ENCODE measurements at regions not wholly inside any gene's neighbourhood (a gene's known extent, or its start where the extent isn't known, plus 50 kb on each side); places are given as distances from the start of the nearest gene placed in this dataset.
"Not testable (repeated sequence)": the region's sequence is repeated elsewhere in the genome, so short reads cannot be mapped to it uniquely, and the experiment has no call there.

GRCh38 chrX:46015653-46016052 lies 529.6 kb downstream of the ZNF674 start:
- no peak for DNase-seq (ENCODE audit: low read depth in 2 of 2, low spot score in 1 of 2)

- no peak for DNase-seq (ENCODE audit: low read depth in 2 of 2, low spot score in 1 of 2)
Measured at GRCh38 chrX:45992402-45993123, 552.7 kb downstream of the ZNF674 start.

DNA sequence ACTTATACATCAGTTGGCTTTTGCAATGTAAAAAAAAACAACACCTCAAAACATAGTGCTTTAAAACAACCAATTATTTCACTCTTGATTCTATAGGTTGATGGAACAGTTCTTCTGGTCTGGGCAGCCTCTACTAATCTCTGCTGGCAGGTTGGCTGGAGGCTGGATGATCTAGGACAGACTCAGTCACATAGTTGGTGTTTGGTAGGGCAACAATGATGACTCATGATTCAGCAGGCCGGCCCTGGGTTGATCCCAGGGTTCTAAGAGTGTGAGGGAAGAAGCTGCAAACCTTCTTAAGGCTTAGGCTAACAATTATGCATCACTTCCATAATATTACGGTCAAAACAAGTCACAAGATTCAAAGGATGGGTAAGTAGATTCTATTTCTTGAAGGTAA lies 558.2 kb downstream of the ZNF674 start:
- no peak for DNase-seq (ENCODE audit: low read depth in 2 of 2, low spot score in 1 of 2)

DNA sequence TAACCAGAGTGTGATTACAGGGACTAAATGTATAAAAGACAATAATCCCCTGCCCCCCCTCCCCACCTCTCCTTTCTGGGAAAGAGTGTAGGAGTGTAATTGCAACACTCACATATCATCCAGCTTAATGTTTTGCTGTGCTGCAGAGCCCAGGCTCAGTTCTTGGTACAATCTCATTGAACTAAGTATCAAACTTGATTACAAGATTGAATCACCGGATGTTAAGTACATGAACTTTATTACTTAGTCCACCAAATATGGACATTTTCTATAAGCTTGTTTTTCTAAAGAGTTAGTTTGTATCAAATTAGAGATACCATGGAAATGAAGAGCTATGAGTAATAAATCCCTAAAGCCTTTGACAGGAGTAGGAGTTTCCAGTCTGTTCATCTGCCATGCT lies 559.1 kb downstream of the ZNF674 start:
- no peak for DNase-seq (ENCODE audit: low read depth in 2 of 2, low spot score in 1 of 2)

DNA sequence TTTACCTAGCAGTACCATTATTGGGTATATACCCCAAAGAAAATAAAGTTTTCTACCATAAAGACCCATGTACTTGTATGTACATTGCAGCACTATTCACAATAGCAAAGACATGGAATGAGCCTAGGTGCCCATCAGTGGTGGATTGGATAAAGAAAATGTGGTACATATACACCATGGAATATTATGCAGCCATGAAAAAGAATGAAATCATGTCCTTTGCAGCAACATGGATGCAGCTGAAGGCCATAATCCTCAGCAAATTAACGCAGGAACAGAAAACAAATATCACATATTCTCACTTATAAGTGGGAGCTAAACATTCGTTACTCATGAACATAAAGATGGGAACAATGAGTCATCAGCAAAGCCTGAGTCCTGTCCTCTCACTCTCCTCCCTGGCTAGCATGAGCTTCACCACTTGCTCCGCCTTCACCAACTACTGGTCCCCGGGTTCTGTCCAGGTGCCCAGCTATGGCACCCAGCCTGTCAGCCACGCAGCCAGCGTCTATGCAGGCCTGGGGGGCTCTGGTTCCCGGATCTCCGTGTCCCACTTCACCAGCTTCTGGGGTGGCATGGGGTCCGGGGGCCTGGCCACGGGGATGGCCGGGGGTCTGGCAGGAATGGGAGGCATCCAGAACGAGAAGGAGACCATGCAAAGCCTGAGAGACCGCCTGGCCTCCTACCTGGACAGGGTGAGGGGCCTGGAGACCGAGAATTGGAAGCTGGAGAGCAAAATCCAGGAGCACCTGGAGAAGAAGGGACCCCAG lies 562.1 kb downstream of the ZNF674 start:
- not testable (repeated sequence) for DNase-seq (ENCODE audit: low read depth in 2 of 2, low spot score in 1 of 2)

- DNase-seq (ENCODE audit: low read depth in 2 of 2, low spot score in 1 of 2), result no peak
Measured at GRCh38 chrX:45980726-45981125, 564.5 kb downstream of the ZNF674 start.

DNA sequence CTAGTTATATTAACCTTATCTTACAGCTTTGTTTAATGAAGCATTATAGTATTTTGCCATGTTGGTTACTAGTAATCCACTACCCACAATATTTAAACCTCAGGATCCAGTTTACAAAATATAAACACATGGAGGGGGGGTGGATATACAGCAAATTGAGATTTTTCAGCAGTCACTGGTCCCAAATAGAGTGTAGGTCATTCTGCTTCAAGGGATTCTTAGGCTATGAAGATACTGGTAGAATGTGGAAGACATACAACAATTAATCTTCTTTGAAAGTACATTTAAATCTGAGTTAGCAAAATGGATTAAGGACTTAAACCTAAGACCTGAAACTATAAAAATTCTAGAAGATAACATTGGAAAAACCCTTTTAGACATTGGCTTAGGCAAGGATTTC lies 569.6 kb downstream of the ZNF674 start:
- DNase-seq (ENCODE audit: low read depth in 2 of 2, low spot score in 1 of 2), result no peak

GRCh38 chrX:45972636-45973035 lies 572.6 kb downstream of the ZNF674 start:
- DNase-seq (ENCODE audit: low read depth in 2 of 2, low spot score in 1 of 2), result no peak

DNA sequence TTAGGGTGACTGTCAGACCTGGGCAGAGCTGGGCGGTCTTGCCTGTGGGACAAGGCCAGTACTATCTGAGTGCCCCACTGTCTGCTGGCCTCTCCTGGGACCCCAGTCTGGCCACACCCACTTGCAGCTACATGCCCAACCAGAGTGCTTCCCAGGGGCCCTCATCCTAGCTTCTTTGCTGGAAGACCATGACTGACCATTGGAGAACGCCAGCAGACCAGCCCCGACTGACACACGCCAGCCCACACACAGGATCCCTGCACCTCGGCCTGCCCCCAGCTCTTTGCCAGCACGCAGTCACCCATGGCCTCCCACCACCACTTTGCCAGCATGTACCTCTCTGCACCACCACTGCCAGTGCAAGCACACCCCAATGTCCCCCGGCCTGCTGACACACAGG lies 585.7 kb downstream of the ZNF674 start:
- DNase-seq (ENCODE audit: low read depth in 2 of 2, low spot score in 1 of 2), result no peak

DNA sequence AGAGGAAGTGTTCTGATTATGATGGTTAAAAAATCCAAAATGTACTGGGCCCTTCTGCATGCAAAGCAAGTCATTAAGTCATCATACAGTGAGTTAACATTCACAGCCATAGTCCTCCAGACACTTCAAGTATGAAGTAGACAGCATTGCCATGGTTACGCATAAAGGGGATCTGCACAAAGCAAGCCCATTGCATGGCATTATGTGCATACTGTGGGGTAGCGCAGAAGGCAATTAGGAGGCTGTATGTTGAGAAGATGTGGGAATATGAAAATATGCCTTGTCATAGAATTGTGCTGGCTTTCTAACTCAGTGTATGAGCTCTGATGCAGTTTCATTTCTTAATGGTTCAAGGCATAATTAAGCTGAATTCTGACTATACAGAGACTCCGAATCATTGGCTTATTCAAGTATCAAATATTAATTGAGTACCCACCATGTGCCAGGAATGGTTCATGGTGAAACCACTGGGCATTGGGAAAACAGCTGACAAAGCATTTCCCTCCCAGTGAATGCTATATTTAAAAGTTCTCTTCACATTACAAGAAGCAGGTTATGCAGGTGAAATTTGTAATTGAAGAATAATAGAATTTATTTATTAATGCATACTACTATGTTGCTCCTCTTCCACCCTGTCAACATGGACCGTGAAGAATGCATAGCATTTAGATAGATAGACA lies 588.9 kb downstream of the ZNF674 start:
- DNase-seq (ENCODE audit: low read depth in 2 of 2, low spot score in 1 of 2), result no peak

GRCh38 chrX:45955661-45956060 lies 589.6 kb downstream of the ZNF674 start:
- DNase-seq (ENCODE audit: low read depth in 2 of 2, low spot score in 1 of 2), result no peak

DNA sequence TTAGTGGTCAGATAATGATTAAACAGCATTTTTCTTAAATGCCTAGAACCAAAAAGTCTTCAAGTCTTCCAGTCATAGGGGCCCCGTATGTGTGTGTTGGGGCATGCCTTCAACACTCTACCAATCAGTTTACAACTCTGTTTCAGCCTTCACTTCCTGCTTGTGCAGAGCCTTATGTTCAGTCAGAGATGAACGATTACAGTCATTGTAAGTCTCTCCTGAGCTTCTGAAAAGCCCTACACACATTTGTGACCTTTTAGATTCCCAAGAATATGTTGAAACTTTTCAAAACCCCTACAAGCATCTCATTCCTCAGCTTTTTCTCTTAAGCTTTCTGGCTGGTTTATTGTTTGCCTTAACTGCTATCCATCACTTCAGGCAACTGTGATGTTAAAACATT lies 591.2 kb downstream of the ZNF674 start:
- no peak for DNase-seq (ENCODE audit: low read depth in 2 of 2, low spot score in 1 of 2)

DNA sequence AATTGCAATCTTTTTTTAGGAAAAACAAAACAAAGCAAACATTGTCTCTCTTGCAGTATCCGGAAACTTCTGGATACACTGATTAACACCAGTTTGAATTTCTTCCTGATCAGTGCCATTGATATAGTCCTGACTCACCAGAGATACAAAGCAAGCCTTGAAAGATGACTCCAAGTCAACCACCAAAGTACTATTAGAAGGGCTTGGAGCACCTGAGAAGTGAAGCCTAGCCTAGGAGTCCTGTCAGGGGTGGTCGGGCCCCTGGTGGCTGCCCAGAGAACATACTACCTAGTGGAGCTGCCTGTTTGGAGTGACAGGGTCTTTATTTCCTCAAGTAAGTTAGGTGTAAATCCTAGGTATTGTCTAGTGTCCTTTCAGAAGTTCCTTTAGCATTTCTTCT lies 593.2 kb downstream of the ZNF674 start:
- DNase-seq (ENCODE audit: low read depth in 2 of 2, low spot score in 1 of 2), result no peak

- no peak for DNase-seq (ENCODE audit: low read depth in 2 of 2, low spot score in 1 of 2)
Measured at GRCh38 chrX:45935408-45935807, 609.8 kb downstream of the ZNF674 start.

DNA sequence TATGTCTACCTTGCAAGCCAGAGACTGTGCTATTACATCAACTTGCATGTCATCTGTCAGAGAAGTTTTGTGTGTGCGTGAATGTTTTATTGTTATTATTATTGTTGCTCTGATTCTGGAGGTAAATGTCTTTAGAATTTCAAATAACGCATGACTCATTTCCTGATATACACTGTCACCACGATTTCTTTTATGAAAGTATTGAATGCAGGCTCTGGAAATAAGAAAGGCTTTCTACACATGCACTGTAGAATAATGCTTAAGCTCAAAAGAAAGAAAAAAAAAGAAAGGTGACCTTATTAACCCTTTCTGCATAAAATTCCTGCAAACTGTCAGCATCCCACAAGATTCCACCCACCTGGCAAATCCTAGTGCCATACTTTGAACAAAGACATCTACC lies 632.9 kb downstream of the ZNF674 start:
- no peak for DNase-seq (ENCODE audit: low read depth in 2 of 2, low spot score in 1 of 2)

GRCh38 chrX:45907786-45908185 lies 637.4 kb downstream of the ZNF674 start:
- DNase-seq (ENCODE audit: low read depth in 2 of 2, low spot score in 1 of 2), result no peak

- no peak for DNase-seq (ENCODE audit: low read depth in 2 of 2, low spot score in 1 of 2)
Measured at GRCh38 chrX:45903781-45904201, 641.4 kb downstream of the ZNF674 start.

DNA sequence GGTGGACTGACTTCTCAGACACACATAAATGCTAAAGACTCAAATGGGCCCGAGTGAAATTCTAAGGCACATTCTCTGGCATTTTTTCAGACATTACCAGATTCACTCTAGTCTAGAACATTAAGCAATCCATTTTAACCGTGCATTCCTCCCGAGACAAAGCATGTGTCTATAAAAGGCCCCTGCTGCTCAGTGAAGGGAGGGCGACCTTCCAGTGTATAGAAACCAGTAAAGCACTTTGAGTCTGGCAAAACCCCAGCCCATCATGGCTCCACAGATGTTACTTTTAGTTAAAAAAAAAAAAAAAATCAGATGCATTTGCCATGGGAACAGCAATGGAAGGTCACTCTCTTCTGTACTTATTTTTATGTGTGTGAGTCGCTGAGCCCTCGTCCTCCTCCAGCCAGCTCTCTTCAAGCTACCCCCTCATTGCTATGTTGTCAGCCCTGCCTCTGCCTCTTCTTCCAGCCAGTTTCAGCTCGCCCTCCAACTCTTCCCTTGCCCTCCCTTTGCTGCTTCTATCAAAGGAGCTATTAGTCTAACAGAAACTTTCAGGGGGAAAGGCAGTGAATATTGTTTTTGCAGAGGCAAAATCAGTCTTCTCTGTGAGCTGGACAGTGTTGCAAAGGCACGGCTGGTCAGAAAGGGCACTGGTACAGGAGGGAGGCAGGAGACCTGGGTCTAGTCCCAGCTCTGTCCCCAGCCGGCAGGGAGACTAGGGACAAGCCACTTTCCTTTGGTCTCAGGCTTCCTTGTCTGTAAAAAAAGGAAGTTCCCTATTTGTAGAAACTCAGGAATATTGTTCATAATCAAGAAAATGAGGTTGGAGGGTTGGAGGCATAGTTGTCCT lies 644.2 kb downstream of the ZNF674 start:
- DNase-seq (ENCODE audit: low read depth in 2 of 2, low spot score in 1 of 2), result no peak

GRCh38 chrX:45894864-45895645 lies 650.2 kb downstream of the ZNF674 start:
- no peak for DNase-seq (ENCODE audit: low read depth in 2 of 2, low spot score in 1 of 2)

DNA sequence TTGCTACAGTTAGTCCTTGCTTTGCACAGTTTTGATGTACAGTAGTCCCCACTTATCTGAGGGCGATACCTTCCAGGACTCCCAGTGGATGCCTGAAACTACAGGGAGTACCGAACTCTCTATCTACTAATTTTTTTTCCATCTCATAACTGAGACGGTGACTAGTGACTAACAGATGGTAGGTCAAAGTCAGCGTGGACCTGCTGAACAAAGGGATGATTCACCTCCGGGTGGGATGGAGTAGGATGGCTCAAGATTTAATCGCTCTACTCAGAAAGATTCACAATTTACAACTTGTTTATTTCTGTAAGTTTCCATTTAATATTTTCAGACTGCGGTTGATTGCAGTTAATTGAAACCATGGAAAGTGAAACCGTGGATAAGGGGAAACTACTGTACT lies 655.8 kb downstream of the ZNF674 start:
- DNase-seq (ENCODE audit: low read depth in 2 of 2, low spot score in 1 of 2), result no peak

Data from stimulated activated CD8-positive, alpha-beta memory T cell treated with anti-CD3 and anti-CD28 coated beads, Interleukin-4, amount 100 ng/mL, for 1 hour (primary cell).